Islet of Langerhans (tissue), 1 donor: ENCODE measurements at regions not wholly inside any gene's neighbourhood (a gene's known extent, or its start where the extent isn't known, plus 50 kb on each side); places are given as distances from the start of the nearest gene placed in this dataset.

Experiments
- FAIRE-seq: peaks from one replicate; lab custom pipeline; 2011; peaks lifted over from hg19 to GRCh38; lab: Jason Lieb, UNC

DNA sequence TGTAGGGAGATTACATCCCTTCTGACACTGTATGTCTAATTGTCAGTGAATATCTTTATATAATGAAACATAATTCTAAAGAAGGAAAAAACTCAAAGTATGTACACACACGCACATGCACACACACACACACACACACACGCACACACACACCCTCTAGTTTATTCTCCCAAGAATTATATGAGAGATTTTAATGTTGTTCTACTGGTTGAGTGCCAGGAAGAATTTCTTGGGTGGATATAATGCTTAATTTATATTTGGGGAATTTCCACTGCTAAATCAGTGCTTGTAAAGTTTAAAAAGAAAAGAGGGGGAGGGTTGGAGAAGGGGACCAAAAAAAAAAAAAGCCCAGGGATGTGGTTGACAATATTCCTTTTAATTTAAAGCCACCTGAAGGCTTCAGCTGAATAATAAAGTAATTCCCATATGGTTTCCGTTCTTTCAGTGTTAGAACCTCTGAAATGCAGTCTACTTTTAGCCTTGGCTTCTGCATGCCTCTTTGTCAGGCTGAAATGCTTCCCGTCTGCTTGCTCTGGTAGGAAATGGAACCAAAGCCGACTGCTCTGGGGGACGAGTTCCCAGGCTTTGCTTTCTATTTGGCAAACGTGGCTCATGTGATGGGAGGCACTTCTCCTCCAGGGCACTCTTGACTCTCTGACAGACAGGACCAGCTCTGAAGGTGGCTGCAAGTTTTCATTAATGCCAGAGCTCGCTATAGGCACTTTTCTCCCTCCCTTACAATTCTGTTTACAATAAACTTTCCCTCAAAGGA lies 225.4 kb downstream of the PRL start:
- no peak for FAIRE-seq

DNA sequence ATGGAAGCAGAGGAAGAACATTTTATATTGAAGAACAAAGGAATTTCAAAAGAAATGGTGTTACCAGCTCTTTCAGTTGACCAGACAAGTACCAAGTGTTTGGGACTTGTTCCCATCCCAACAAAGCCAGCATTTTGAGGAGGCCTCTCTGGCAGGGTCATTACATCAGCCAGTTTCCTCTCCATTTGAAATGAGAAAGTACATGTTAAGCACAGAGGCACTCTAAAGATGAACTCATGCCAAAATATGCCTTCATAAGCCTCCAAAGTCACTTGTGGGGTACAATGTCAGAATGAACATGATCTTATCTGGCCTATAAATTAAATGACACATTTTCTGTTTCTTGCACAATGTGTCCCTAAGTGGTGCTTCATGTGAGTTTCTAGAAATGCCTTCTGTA lies 223.9 kb downstream of the PRL start:
- no peak for FAIRE-seq

DNA sequence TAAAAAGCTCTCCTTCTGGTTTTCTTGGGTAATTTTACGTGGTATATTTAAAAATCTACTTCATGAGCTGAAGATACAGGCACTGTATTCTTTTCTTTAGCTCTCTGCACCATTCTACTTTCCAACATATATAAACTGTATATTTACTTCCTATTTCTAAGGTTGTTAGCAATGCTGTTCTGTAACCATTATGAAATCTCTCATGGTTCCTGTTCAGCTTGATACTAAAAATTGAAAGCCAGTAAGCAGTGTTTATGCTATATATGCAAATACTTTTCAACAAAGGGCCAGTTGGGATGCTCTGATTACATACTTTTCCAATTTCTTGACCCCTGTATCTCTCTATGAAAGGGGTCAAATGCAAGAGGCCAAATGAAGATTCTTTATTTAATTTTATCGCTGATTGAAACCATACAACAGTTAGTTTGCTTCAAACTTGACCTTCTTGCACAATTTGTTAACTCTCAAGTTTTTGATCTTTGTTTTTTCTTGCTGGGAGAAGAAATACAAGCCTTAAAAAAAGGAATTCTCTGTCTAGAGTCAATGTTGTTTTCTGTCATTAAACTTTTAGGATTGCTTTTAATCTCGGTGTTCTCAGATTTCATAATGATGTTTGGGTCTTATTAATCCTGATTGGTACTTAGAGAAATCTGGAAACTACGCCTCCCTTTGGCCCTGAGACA lies 223.2 kb downstream of the PRL start:
- no peak for FAIRE-seq

DNA sequence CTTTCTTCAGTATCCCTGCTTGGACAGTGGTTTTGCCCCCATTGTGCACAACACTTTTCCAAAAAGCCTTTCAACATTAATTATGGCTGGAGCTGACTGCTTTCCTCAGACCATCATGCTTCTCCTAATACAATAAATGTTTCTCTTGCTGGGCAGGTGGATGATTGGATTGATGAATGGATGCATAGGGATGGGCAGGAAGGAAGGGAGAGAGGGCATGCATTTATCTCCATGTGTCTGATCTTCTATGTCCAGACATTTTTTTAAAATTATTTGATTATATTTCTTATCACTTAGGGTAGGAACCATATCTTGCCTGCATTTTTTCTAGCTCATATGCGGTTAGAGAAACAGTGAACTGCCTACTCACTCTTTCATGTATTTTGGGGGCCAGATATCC lies 218.5 kb downstream of the PRL start:
- no peak for FAIRE-seq

DNA sequence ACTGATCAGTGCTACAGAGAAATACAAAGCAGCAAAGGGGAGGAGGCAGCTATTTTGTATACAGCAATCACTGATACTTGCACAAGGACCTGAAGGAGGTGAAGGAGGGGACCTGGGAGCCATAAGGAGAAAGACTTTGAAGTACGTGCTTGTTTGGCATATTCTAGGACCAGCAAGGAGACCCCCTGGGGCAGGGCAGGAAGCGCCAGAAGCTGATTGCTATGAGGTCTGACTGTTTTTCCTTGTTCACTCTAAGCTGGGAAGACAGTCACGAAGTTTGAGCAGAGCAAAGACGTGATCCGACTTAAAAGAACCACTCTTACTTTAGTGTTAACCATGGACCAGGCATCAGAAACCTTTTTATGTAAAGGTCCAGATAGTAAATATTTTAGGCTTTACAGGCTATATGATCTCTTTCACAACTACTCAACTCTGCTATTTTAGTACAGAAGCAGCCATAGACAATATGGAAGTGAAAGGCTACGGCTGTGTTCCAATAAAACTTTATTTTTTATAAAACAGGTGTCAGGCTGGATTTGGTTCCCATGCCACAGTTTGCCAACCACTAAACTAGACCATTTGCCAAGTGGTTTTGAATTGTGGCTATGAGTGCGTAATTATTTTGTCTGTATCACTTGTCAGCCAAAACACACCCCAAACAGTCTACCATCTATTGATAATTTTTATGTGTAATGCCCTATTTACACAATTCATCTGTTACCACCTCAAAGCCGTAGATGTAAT lies 217.9 kb downstream of the PRL start:
- FAIRE-seq = no peak

DNA sequence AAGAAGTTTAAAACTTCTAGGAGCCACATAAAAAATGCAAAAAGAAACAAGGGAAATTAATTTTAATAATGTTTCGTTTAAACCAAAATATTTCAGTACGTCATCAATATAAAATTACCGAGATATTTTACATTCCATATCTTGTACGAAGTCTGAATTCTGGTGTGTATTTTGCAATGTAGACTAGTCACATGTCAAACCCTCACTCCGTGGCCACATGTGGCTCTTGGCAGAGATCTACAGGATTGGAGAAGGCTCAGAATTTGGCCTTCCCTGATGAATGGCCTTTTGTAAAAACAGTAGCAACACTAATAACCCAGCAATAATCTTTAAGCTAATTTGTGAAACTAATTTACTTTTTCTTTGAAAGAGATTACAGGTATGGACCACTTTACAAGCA lies 217.1 kb downstream of the PRL start:
- FAIRE-seq = no peak

DNA sequence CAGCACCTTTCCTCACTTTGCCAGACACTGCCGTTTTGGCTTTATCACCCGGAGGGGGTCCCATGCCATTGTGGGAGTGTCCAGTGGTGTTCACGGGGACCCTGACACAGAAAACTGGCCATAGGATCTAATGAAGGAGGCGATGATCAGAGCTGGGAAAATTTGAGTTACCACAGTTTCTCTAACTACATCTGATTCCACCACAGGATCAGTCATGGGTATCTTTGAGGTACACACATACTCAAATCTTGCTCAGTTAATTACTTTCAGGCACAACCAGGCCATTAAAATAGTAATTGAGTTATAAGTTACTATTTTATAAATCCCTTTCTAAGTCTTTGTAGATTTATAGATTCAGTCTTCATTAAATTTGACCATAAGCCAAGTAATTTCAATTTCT lies 215.1 kb downstream of the PRL start:
- FAIRE-seq = no peak

DNA sequence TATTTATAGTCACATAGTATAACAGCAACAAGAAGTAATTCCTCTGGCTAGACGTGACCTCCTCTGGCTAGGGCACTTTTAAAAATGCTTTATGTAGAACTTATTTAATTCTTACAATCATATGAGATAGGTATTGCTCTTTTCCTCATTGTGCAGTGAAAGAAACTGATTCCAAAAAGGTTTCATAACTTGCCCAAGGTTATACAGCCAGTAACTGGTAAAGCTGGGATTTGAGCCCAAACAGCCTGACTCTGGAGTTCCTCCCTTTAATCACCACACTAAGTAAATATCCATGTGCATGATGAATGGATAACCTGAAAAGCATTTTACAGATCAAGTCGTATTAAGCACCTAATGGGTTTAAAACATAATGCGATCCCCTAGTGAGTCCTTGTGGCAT lies 214.6 kb downstream of the PRL start:
- peak; percentile 97 for FAIRE-seq

DNA sequence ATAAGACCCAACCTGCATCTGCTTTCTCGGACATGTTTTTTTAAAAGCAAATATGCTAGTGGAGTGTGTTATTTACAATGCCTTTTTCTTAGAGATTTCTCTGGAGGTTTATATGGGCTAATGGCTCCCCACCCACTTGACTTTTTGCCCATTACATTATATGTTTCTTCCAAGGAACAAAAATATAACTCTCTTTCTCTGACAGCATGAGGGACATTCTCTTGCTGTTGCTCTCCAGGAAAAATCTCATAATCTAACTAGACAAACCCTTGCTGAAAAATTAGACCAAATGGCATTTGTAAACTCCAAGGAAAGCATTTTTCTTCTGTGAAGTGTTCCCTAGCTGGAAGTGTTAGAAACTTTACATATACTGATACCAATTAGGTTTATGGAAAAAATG lies 213.7 kb downstream of the PRL start:
- FAIRE-seq = no peak

DNA sequence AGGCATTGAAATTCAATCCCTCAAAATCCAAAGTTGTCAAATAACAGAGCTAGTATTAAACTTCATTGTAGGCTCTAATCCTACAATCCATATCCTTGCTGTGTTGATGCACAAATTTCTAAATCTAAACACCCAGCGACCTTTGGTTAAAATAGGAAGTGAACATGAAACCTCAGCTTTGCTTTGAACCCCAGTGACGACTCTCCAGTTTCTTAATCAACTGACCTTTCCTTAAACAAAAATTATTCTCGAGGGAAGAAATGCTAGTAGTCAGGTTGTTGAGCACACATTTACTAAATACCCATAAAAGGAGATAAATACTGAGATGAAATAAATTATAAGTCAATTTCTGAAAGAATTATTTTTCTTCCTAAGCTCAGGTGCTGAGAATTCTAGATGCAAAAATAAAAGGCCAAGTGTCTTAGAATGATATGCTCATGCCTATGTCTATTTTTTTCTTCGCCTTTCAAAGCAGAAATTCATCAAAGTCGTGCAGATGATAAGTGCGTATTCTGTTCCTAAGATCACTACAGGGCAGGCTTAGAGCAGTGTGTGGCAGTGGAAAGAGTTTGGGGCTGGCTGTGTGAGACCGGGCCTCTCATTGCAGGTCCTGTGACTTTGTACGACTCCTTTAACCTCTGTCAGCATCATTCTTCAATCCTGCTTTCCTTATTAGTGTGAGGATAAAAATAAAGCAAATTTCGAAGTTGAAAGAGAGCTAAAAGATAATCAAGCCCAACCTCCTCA lies 208.7 kb downstream of the PRL start:
- FAIRE-seq = no peak

DNA sequence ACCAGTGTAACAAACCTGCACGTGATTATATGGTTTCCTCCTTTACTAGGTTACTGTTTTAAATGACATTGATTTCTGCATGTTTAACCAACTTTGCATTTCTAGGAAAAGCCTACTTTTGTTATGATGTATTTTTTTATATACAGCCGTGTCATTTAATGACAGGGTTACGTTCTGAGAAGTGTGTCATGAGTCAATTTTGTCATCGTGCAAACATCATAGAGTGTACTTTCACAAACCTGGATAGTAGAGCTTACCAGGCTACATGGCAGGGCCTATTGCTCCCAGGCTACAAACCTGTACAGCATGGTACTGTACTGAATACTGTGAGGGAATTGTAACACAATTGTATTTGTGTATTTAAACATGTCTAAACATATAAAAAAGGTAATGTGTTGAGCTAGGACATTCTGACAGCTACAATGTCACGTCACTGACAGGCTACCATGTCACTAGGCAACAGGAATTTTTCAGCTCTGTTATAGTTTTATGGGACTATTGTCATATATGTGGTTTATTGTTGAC lies 205.3 kb downstream of the PRL start:
- no peak for FAIRE-seq

DNA sequence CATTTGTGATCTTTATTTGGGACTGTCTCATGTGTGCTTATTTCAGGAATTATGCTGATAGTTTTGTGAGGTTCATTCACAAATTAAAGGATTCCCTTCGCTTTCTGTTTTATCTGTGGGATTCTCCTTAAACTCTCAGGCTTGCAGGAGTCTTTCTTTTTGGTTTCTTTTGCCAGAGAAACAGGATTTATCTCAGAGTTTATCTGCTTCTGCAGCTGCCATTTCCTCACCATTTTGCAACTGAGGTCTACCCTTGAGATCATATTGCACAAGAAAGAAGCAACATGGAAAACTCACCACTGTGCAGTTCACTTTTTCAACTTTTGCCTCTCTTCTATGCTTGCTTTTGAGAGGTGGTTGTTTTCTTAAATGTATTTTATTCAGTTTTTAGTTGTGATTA lies 201.0 kb downstream of the PRL start:
- FAIRE-seq = no peak

DNA sequence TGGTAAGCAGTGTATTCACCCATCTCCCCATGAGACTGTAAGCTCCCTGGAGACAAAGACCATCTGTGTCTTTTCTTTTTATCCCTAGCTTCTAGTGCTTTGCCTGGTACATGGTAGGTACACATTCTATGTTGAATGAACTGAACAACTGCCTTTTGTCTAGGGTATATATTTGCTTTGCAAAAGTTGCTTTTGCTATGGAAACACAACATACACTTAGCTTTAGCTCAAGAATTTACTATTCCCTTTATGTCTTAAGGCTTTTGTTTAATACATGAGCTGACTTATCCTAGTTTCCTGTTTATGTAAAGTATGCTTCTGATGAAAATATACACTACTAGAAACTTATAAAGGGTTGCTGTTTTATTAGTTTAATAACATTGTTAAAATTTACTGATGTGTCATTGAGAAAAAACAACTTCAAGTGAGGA lies 198.2 kb downstream of the PRL start:
- no peak for FAIRE-seq

DNA sequence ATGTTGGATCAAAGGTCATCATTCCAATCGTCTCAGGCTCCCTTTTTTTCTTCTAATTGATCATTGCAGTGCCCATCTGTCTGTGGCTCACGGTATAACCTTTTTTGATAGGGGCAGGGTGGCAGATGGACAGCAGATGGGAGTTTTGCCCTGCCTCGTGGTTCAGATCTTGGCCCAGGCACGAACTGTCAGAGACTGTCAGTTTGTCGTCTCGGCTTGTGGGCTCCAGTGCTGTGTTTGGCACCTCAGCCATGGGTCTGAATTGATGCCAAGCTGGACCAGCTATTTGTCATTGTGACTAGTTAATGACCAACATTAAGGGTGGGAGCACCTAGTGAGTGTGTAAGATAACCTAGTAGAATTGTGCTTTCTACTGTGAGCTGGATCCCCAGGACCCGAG lies 197.6 kb downstream of the PRL start:
- FAIRE-seq = no peak

DNA sequence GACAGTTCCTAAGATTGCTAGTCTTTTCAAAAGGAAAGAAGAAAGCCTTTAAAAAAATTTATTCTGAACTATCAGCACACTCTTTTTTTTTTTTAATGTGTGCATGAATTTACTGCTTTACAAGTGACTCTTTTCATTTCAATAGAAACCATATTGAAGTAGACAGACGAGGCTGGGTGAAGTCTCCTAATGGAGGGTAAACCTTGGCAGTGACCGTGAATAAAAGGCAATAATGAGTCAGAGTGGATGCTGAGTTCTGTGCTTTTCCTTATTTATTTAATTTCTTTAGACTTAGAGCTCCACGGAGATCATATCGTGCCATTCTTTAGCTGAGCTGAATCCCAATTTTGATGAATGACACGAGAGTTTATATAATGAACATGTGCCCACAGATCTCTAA lies 196.9 kb downstream of the PRL start:
- peak; percentile 24 for FAIRE-seq

DNA sequence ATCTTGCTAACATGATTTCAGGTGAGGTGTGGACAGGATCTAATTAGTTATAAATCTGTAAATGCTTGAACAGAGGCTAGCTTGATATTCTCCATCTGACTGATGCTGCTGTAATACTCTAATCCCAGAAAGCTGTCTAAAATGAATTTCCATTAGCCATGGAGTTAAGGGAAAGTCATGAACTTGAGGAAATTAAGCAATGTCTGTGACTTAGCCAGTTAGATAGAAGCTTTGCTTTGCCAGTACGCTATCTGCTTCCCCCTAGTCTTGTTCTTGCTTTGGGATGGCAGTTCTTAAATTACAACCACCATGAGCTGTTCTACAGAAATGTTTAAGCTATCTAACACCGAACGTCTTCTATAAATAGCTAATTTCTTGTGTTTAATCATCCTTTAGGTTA lies 195.7 kb downstream of the PRL start:
- FAIRE-seq = no peak

DNA sequence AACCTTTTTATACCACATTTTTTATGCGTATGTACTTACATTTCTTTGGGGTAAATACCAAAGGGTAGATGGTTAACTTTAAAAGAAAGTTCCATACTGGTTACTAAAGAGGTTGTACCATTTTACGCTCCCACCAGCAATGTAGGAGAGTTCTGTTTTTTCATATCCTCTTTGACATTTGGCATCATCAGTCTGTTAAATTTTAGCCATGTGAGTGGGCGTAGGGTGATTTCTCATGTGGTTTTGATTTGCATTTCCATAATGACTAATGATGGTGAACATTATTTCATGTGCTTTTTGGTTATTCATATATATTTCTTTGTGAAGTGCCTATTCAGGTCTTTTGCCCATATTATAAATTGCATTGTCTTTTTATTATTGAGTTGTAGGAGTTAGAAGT lies 194.2 kb downstream of the PRL start:
- no peak for FAIRE-seq

DNA sequence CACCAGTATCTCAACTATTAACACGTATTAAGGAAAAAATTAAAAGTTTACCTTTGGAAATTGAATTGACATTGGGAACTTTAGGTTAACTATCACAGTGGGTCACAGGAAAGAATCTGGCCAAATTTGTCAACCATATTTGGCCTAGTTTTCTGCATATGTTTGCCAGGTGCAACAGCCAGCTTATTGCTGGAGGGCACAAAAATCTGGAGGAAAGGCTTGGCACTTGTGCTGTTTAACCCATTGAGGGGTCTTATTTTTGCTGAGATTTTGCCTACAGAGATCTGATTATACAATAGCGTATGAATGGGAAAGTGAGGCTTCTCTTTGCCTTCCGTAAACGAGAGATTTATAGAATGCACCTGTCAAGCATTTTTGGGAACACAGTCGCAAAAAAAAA lies 190.4 kb downstream of the PRL start:
- FAIRE-seq = no peak

DNA sequence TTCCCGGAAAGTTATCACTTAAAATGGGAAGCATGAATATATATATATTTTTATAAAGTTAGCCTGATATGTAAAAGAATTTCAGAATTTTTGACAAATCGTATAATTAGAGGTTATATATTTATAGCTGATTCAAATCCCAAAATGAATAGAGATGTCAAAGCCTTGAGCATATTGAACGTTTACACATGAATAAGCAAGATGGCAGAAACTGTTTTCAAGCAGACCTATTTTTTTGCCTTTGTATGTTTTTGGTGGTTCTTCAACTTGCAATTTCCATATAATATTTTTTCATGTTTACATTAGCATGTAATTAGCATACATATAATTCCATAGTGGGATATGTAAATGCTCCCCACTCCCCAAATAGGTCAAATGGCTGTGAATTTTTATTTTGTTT lies 189.9 kb downstream of the PRL start:
- peak; percentile 76 for FAIRE-seq

DNA sequence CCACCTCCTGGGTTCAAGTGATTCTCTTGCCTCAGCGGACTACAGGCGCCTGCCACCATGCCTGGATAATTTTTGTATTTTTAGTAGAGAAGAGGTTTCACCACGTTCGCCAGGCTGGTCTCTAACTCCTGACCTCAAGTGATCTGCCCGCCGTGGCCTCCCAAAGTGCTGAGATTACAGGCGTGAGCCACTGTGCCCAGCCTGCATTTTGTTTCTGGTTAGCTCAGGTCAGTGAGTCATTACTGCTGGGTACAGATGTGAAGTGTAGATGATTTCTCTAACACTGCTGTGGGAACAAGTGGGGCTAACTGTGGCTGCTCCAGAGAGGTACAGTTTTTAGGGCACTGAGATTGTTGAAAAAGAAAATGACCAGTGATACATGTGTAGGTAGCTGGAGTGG lies 188.6 kb downstream of the PRL start:
- no peak for FAIRE-seq

DNA sequence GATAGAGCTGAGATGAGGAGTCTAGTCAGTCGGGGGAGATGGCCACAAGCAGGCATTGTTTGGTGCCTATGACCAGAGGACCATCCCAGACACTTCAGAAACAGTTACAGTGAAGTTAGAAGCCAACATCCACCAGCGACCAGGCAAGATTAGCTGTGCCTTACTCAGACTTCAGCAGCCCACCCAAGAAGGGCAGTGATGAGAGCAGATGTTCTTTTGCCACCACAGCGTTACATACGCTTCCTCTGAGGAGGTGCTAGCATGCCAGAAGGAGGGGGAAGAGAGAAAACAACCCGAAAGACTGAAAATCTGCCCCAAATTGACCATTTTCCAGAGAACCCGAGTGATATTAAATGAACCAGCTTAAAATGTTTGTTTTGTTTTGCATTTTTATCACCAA lies 186.8 kb downstream of the PRL start:
- no peak for FAIRE-seq

DNA sequence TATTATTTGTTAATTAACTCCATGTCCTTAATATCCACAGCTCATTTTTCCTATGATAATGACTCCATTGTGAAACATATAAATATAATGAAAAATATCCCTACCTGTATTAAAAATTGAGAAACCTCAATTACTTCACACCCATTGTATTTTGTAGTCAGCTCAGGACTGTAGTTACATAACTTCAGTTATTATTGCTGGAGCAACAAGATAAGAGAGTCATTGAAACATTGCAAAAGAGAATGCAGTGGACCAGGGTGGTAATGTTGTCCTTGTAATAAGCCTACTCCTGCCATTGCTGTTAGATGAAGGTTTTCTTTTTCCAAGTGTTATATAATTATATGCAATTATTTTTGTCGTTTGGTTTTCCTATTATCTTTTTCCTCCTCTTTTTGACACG lies 184.4 kb downstream of the PRL start:
- peak; percentile 77 for FAIRE-seq
